ENCODE measurements at regions not wholly inside any gene's neighbourhood (a gene's known extent, or its start where the extent isn't known, plus 50 kb on each side); places are given as distances from the start of the nearest gene placed in this dataset.

GRCh38 chr15:60228101-60228500 lies 169.7 kb downstream of the ANXA2 start:
- TF ChIP-seq CTCF (IDR thresholded peaks at IDR 0.05; ENCODE audit: poor library complexity) = no peak
- no peak for TF ChIP-seq EZH2 (IDR thresholded peaks at IDR 0.05; ENCODE audit: borderline replicate concordance)

All from hepatocyte (in vitro differentiated cells).